Activated CD4-positive, alpha-beta memory T cell treated with anti-CD3 and anti-CD28 coated beads, Interleukin-2, amount 10 ng/mL, durations not matched to agents 7 days and 5 days (primary cell): ENCODE measurements at regions not wholly inside any gene's neighbourhood (a gene's known extent, or its start where the extent isn't known, plus 50 kb on each side); places are given as distances from the start of the nearest gene placed in this dataset.
A peak's percentile ranks its signal among the peaks of the same experiment; 100 is the strongest.
"Not testable (repeated sequence)": the region's sequence is repeated elsewhere in the genome, so short reads cannot be mapped to it uniquely, and the experiment has no call there.

ENCODE experiments used
- CTCF ChIA-PET: fragments of 350-600 bp; sonication (Branson Sonifier 250); formaldehyde crosslinking; loops from one replicate; lab custom pipeline; 2021; ENCODE audit warnings: antibody characterized with exemption, inconsistent platforms; lab: Charles Lee
- POLR2A ChIA-PET: fragments of 350-600 bp; sonication (Branson Sonifier 250); formaldehyde crosslinking; loops from one replicate; lab custom pipeline; 2021; ENCODE audit warnings: antibody characterized with exemption; lab: Charles Lee
- DNase-seq: peaks from one replicate; pipeline ENCODE4 v3.0.0-alpha.2; 2020
- H3K27ac Mint-ChIP-seq: one replicate; pipeline ENCODE4 v1.8.0; 2021; ENCODE audit warnings: mild to moderate bottlenecking, mixed read lengths
- H3K27me3 Mint-ChIP-seq: one replicate; pipeline ENCODE4 v1.8.0; 2021; ENCODE audit warnings: mixed read lengths
- H3K36me3 Mint-ChIP-seq: one replicate; pipeline ENCODE4 v1.8.0; 2021; ENCODE audit warnings: low read depth, mixed read lengths
- H3K4me1 Mint-ChIP-seq: one replicate; pipeline ENCODE4 v1.8.0; 2021; ENCODE audit warnings: mixed read lengths
- H3K4me3 Mint-ChIP-seq: one replicate; pipeline ENCODE4 v1.8.0; 2021; ENCODE audit warnings: mild to moderate bottlenecking, mixed read lengths
- H3K9me3 Mint-ChIP-seq: one replicate; pipeline ENCODE4 v1.8.0; 2021; ENCODE audit warnings: mixed read lengths

DNA sequence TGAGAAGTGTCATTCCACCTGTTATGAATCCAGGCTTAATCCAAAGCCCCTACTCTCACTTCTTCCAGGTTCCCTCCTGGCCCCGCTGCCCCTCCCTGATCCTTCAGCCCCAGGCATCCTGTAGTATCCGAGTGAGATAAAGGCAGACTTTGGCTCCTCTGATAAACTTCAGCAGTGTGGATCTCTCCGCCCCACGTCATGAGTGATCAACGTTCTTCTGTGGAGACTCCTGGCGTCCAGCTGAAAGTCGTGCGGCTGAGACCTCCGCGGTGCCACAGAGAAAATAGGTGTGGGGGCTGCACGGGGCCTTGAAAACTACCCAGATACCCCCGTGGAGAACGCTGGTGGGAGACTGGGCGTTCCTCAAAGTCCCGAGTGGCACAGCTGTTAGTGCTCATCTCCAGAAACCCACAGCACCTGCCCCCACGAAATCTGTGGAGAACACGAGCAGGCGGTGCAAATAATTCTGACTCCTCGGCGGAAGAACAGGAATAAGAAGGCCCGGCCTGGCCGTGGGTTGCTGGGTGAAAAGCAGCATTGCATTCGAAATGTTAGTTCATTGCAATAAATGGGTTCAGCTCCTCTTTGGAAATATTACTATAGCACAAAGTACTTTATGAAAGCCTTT is 180.0 kb upstream of the RGS6 start:
- H3K4me3 Mint-ChIP-seq, result no peak overlapping the region
- H3K27me3 Mint-ChIP-seq, result peaks cover 2% of the 10 kb centered on the region
- POLR2A ChIA-PET, result interaction anchor here (1.0 to 1.4 kb wide), 2 partner anchors 349 to 431 kb away, joined by 3 to 5 read pairs; no protein-coding TSS in a partner anchor
- H3K4me1 Mint-ChIP-seq, result peaks cover 17% of the 10 kb centered on the region
- peaks cover 9% of the 10 kb centered on the region for H3K36me3 Mint-ChIP-seq
- H3K27ac Mint-ChIP-seq, result no peak overlapping the region
- DNase-seq, result no peak
- CTCF ChIA-PET, result interaction anchor here (1.1 to 6.4 kb wide), 20 partner anchors 9 to 798 kb away, joined by 3 to 63 read pairs (median 5); no protein-coding TSS in a partner anchor
- H3K9me3 Mint-ChIP-seq, result peaks cover 18% of the 10 kb centered on the region

GRCh38 chr14:71753126-71753830 is 179.0 kb upstream of the RGS6 start:
- no peak overlapping the region for H3K27ac Mint-ChIP-seq
- H3K9me3 Mint-ChIP-seq, result peaks cover 10% of the 10 kb centered on the region
- H3K4me1 Mint-ChIP-seq, result peaks cover 17% of the 10 kb centered on the region
- ChIA-PET POLR2A (interaction anchor here (1.0 to 1.4 kb wide), 2 partner anchors 350 to 432 kb away, joined by 3 to 5 read pairs; no protein-coding TSS in a partner anchor), CTCF (interaction anchor here (0.7 to 6.4 kb wide), 22 partner anchors 8 to 799 kb away, joined by 3 to 63 read pairs (median 4); no protein-coding TSS in a partner anchor)
- H3K36me3 Mint-ChIP-seq, result peaks cover 8% of the 10 kb centered on the region
- peak; percentile 76 for DNase-seq
- peaks cover 2% of the 10 kb centered on the region for H3K27me3 Mint-ChIP-seq
- no peak overlapping the region for H3K4me3 Mint-ChIP-seq

DNA sequence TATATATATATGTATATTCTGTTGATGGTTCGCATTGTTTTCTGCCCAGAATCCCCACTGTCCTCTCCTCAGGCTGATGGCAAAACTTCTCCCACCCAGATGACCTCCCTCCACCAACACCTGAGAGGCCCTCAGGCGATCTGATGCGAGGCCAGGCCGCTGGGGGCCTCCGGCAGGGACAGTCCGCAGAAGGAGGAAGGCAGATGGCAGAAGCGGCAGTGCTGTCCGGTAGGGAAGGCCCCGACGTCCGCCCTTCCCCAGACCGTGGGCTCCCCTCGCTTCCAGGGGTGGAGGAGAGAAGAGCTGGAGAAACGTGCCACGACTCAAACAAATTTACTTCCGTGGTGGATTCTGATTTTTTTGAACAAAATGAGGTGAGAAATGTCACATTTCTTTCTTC is 178.3 kb upstream of the RGS6 start:
- H3K4me3 Mint-ChIP-seq, result no peak overlapping the region
- DNase-seq, result no peak
- H3K9me3 Mint-ChIP-seq, result peaks cover 3% of the 10 kb centered on the region
- H3K4me1 Mint-ChIP-seq, result peaks cover 17% of the 10 kb centered on the region
- H3K36me3 Mint-ChIP-seq, result peaks cover 3% of the 10 kb centered on the region
- peaks cover 3% of the 10 kb centered on the region for H3K27me3 Mint-ChIP-seq
- ChIA-PET CTCF (interaction anchor here (1.2 to 6.4 kb wide), 5 partner anchors 14 to 650 kb away, joined by 3 to 63 read pairs (median 12); no protein-coding TSS in a partner anchor), POLR2A (no interaction called here)
- H3K27ac Mint-ChIP-seq, result no peak overlapping the region

DNA sequence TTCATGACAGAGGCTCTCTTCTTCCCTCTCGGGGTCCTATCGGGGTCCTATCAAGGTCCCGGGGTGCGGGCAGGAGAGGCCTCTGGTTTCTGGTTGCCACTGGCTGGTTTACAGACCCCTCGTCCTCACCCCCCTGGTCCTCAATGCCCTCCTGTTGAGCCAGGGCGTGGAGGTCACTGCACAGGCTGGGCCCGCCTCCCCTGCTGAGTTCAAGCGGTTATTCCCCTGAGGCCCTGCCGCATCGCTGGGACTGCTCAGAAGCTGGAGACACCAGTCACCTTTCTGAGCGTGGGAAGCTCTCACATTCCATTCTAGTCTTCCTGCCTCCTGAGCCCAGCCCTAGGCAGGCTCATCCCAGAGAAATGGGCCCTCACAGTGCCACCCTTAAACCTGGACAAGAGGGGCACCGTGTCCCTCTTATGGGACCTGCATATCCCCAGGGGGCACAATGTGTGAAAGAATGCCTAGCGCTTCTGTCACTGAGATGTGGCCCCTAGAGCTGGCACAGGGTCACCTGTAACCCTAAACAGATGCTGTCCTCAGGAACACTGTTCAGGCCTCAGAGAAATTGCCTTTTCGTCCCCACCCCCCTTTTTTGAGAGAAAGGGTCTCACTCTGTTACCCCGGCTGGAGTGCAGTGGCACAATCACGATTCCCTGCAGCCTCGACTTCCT is 177.7 kb upstream of the RGS6 start:
- POLR2A ChIA-PET, result no interaction called here

GRCh38 chr14:71758229-71758951 is 173.8 kb upstream of the RGS6 start:
- H3K9me3 Mint-ChIP-seq, result no peaks in the 10 kb centered on the region
- H3K4me3 Mint-ChIP-seq, result no peak overlapping the region
- H3K4me1 Mint-ChIP-seq, result no peaks in the 10 kb centered on the region
- peaks cover 11% of the 10 kb centered on the region for H3K27me3 Mint-ChIP-seq
- no peak overlapping the region for H3K27ac Mint-ChIP-seq
- no peaks in the 10 kb centered on the region for H3K36me3 Mint-ChIP-seq
- ChIA-PET POLR2A (no interaction called here), CTCF (interaction anchor here (1.2 kb wide), 1 partner anchor 616 kb away, joined by 3 read pairs; no protein-coding TSS in a partner anchor)
- DNase-seq, result no peak

More for the DNA sequence above, 177.7 kb upstream of the RGS6 start:
- CTCF ChIA-PET, result interaction anchor here (2.4 to 6.4 kb wide), 3 partner anchors 15 to 651 kb away, joined by 12 to 63 read pairs (median 26); no protein-coding TSS in a partner anchor
- no peaks in the 10 kb centered on the region for H3K9me3 Mint-ChIP-seq
- no peak overlapping the region for H3K4me3 Mint-ChIP-seq
- no peak for DNase-seq
- peaks cover 3% of the 10 kb centered on the region for H3K27me3 Mint-ChIP-seq
- H3K36me3 Mint-ChIP-seq, result no peaks in the 10 kb centered on the region
- no peak overlapping the region for H3K27ac Mint-ChIP-seq
- H3K4me1 Mint-ChIP-seq, result peaks cover 17% of the 10 kb centered on the region

DNA sequence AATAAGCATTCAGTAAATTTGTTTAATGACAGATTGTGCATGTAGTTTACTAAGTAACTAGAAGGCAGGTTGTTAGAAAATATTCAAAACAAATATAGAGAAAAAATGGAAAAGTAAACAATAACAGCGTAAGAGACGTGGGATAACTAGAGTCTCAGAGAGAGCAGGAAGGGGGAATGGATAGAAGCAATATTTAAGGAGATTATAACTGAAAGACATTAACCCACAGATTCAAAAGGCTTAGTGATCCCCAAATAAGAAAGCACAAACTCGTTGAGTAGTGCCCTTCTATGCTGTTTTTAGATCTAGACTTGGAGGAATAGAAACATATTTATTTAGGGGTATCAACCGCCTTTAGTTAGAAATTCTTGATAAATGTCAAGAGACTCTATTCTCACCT is 169.7 kb upstream of the RGS6 start:
- Mint-ChIP-seq H3K27me3 (peaks cover 33% of the 10 kb centered on the region), H3K9me3 (no peaks in the 10 kb centered on the region), H3K36me3 (no peaks in the 10 kb centered on the region), H3K27ac (no peak overlapping the region), H3K4me3 (no peak overlapping the region), H3K4me1 (no peaks in the 10 kb centered on the region)
- POLR2A ChIA-PET, result no interaction called here
- no peak for DNase-seq
- CTCF ChIA-PET, result no interaction called here

DNA sequence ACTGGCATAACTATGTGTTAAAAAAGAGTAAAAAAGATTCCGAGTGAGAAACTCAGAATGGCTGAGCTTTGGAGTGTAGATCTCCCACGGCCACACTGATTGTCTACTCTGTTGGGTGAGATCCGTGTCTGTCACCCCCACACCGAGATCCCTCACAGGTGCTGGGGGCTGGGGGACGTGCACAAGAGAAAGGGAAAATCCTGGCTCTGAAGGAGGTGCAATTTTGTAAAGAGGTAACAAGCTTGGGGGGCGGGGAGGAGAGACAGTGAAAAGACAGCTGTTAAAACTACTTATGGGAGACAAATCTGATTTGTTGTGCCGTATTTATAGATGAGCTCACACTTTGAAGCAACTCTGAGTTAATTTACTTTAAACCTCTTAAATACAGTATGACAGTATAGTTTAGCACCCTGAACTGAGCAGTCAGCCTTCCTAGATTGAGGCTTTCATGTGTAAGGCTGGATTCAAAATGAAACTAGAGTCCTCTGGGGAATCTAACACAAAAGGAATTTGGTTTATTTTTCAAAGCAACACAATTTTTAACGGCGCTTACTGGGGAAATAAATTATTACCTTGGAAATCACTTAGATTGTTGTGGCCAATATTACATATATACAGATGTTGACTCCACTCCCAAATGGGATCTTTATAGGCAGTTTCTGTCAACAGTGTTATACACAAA is 167.4 kb upstream of the RGS6 start:
- Mint-ChIP-seq H3K27me3 (peaks cover 45% of the 10 kb centered on the region), H3K4me3 (no peak overlapping the region), H3K27ac (no peak overlapping the region), H3K9me3 (no peaks in the 10 kb centered on the region), H3K4me1 (no peaks in the 10 kb centered on the region), H3K36me3 (no peaks in the 10 kb centered on the region)
- CTCF ChIA-PET, result no interaction called here
- POLR2A ChIA-PET, result no interaction called here
- DNase-seq, result no peak

DNA sequence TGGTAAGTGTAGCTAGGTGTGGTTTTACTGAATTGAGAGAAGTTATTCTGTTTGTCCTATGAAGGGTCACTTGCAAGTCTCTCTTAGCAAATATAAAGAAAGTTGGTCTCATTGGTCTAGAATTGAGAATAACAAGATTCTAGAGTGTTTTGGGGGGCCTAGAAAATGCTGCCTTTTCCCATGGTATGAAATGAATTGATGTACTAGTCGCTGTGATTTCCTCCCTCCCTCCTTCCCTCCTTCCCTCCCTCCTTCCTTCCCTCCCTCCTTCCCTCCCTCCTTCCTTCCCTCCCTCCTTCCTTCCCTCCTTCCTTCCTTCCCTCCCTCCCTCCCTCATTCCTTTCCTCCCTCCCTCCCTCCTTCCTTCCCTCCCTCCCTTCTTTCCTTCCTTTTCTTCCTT is 166.7 kb upstream of the RGS6 start:
- peaks cover 48% of the 10 kb centered on the region for H3K27me3 Mint-ChIP-seq
- H3K9me3 Mint-ChIP-seq, result no peaks in the 10 kb centered on the region
- no peak overlapping the region for H3K27ac Mint-ChIP-seq
- H3K4me3 Mint-ChIP-seq, result no peak overlapping the region
- H3K36me3 Mint-ChIP-seq, result no peaks in the 10 kb centered on the region
- ChIA-PET CTCF (no interaction called here), POLR2A (no interaction called here)
- DNase-seq, result no peak
- H3K4me1 Mint-ChIP-seq, result no peaks in the 10 kb centered on the region

- Mint-ChIP-seq H3K4me3 (no peak overlapping the region), H3K27me3 (peaks cover 50% of the 10 kb centered on the region), H3K36me3 (peaks cover 7% of the 10 kb centered on the region), H3K27ac (no peak overlapping the region), H3K4me1 (no peaks in the 10 kb centered on the region), H3K9me3 (peaks cover 17% of the 10 kb centered on the region)
- ChIA-PET POLR2A (no interaction called here), CTCF (no interaction called here)
- DNase-seq, result no peak
Observed at GRCh38 chr14:71770431-71770830, 161.8 kb upstream of the RGS6 start.

- CTCF ChIA-PET, POLR2A ChIA-PET, H3K4me1 Mint-ChIP-seq, H3K27ac Mint-ChIP-seq, H3K36me3 Mint-ChIP-seq, H3K4me3 Mint-ChIP-seq, DNase-seq: not testable (repeated sequence)
- Mint-ChIP-seq H3K27me3 (peaks cover 45% of the 10 kb centered on the region), H3K9me3 (peaks cover 17% of the 10 kb centered on the region)
Observed at GRCh38 chr14:71771421-71771820, 160.8 kb upstream of the RGS6 start.

GRCh38 chr14:71771996-71772395 is 160.2 kb upstream of the RGS6 start:
- Mint-ChIP-seq H3K9me3 (peaks cover 17% of the 10 kb centered on the region), H3K27me3 (peaks cover 43% of the 10 kb centered on the region)
- H3K27ac Mint-ChIP-seq, H3K36me3 Mint-ChIP-seq, CTCF ChIA-PET, DNase-seq, H3K4me1 Mint-ChIP-seq, POLR2A ChIA-PET, H3K4me3 Mint-ChIP-seq: not testable (repeated sequence)

DNA sequence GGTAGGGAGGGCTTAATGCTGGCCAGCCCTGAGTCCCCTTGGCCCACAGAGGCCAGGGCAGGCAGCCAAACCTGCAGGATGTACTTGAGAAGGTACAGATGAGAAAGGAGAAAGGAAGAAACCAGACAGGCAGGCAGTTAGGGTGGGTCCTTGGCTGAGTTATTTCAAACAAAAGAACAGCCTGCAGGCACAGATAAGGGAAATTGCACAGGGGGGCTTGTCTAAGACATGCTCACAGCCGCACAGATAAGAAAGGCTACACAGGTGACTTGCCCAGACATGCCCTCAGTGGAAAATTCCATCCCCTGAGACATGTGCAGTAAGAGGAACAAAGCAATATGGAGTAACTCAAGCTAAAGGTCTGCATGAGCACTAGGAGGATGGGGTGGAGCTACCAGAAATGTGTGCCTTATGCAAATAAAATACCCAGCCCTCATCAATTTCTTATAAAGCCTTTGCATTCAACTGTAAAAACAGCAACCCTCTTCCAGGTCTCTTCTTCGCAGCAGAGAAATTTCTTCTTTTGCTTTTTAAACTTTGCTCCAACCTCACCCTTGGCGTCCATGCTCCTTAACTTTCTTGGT is 158.2 kb upstream of the RGS6 start:
- Mint-ChIP-seq H3K36me3 (peaks cover 7% of the 10 kb centered on the region), H3K4me3 (no peak overlapping the region), H3K4me1 (peaks cover 19% of the 10 kb centered on the region), H3K9me3 (peaks cover 17% of the 10 kb centered on the region), H3K27ac (no peak overlapping the region), H3K27me3 (peaks cover 40% of the 10 kb centered on the region)
- ChIA-PET POLR2A (no interaction called here), CTCF (interaction anchor here (2.5 kb wide), 1 partner anchor 81 kb away, joined by 5 read pairs; no protein-coding TSS in a partner anchor)
- no peak for DNase-seq
